ENCODE measurements at regions not wholly inside any gene's neighbourhood (a gene's known extent, or its start where the extent isn't known, plus 50 kb on each side); places are given as distances from the start of the nearest gene placed in this dataset.

DNA sequence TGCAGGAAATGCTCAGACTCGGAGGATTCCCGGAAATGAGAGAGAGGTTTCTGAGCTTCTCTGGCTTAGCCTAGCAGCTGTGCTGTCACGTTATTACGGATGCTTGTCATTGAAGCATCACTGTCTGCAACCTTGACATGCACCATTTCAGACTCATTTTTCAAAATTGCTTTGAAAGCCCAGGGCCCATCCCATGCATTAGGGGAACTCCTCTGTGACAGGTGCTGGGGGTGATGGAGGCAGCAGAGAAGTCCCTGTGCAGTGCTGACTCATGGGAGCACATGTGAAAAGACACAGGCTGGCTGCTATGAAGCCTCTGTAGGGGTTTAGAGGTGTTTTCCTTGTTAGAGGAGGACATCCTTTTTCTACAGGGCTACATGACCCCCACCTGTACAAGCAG, 214.0 kb upstream of the MPHOSPH6 start:
- no peaks in the 10 kb centered on the region for H3K79me1 ChIP-seq (ENCODE audit: low read depth in 1 of 2, low read length in 2 of 2)
- no peak overlapping the region for H3K18ac ChIP-seq (ENCODE audit: low read depth, low read length)
- no peaks in the 10 kb centered on the region for H3K27me3 ChIP-seq (ENCODE audit: control insufficient read depth, insufficient read depth, low read length)
- H3K14ac ChIP-seq (replicated peaks; ENCODE audit: low read depth, low read length), result no peak overlapping the region
- BruUV-seq (replicated peaks), result no TSS peak
- H3K56ac ChIP-seq (ENCODE audit: extremely low read depth, insufficient read depth, low read length), result no peak overlapping the region
- H2BK20ac ChIP-seq (ENCODE audit: low read depth, low read length), result no peak overlapping the region
- intact Hi-C loops (cut with micrococcal nuclease) (no loop called here), in situ Hi-C loops (cut with MboI; ENCODE audit: low sequenced_read_pairs) (no loop called here), dilution Hi-C loops (cut with HindIII; ENCODE audit: low sequenced_read_pairs, unreplicated experiment) (no loop called here)
- ChIA-PET POLR2A (ENCODE audit: unreplicated experiment) (no interaction called here), CTCF (no interaction called here)
- no peaks in the 10 kb centered on the region for H3K4me1 ChIP-seq (ENCODE audit: control insufficient read depth, insufficient read depth, low read length)
- H2BK120ac ChIP-seq (ENCODE audit: low read depth, low read length), result no peak overlapping the region
- H2BK15ac ChIP-seq (ENCODE audit: low read depth, low read length), result no peak overlapping the region
- no peak overlapping the region for H3K27ac ChIP-seq (ENCODE audit: insufficient read depth, low read length)
- no peak overlapping the region for H3K23ac ChIP-seq (ENCODE audit: low read depth, low read length)
- no peak overlapping the region for H3K9ac ChIP-seq (ENCODE audit: low read depth, low read length)
- no peak for TF ChIP-seq POLR2A (IDR thresholded peaks at IDR 0.05; ENCODE audit: low read depth, low read length)
- no peak for TF ChIP-seq RAD21 (IDR thresholded peaks at IDR 0.05; ENCODE audit: low read length)
- TF ChIP-seq BHLHE40 (IDR thresholded peaks at IDR 0.05; ENCODE audit: low read depth, low read length), result no peak
- no peak for TF ChIP-seq CEBPB (IDR thresholded peaks at IDR 0.05; ENCODE audit: low read depth, low read length)
- no peak for TF ChIP-seq FOS (IDR thresholded peaks at IDR 0.05; ENCODE audit: low read depth, low read length)
- TF ChIP-seq SMC3 (IDR thresholded peaks at IDR 0.05; ENCODE audit: low read depth, low read length), result no peak
- TF ChIP-seq, protein P1, sequence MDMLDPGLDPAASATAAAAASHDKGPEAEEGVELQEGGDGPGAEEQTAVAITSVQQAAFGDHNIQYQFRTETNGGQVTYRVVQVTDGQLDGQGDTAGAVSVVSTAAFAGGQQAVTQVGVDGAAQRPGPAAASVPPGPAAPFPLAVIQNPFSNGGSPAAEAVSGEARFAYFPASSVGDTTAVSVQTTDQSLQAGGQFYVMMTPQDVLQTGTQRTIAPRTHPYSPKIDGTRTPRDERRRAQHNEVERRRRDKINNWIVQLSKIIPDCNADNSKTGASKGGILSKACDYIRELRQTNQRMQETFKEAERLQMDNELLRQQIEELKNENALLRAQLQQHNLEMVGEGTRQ (IDR thresholded peaks at IDR 0.05; ENCODE audit: low read depth, low read length), result no peak
- TF ChIP-seq MAFK (IDR thresholded peaks at IDR 0.05; ENCODE audit: low read depth, low read length), result no peak
- TF ChIP-seq CHD1 (IDR thresholded peaks at IDR 0.05; ENCODE audit: low read depth, low read length), result no peak
- TF ChIP-seq MAZ (IDR thresholded peaks at IDR 0.05; ENCODE audit: borderline replicate concordance, low read depth, low read length), result no peak
- TF ChIP-seq, protein P2, sequence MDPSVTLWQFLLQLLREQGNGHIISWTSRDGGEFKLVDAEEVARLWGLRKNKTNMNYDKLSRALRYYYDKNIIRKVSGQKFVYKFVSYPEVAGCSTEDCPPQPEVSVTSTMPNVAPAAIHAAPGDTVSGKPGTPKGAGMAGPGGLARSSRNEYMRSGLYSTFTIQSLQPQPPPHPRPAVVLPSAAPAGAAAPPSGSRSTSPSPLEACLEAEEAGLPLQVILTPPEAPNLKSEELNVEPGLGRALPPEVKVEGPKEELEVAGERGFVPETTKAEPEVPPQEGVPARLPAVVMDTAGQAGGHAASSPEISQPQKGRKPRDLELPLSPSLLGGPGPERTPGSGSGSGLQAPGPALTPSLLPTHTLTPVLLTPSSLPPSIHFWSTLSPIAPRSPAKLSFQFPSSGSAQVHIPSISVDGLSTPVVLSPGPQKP (IDR thresholded peaks at IDR 0.05; ENCODE audit: borderline replicate concordance, low read depth, low read length), result no peak
- no peak for TF ChIP-seq NFE2L2 (IDR thresholded peaks at IDR 0.05; ENCODE audit: low read depth, low read length)
- TF ChIP-seq MXI1 (IDR thresholded peaks at IDR 0.05; ENCODE audit: borderline replicate concordance, low read depth, low read length), result no peak
- no peak for TF ChIP-seq RFX5 (IDR thresholded peaks at IDR 0.05; ENCODE audit: low read depth, low read length)
- no peak for TF ChIP-seq RCOR1 (IDR thresholded peaks at IDR 0.05; ENCODE audit: insufficient replicate concordance, low read length)
- TF ChIP-seq, protein P3, sequence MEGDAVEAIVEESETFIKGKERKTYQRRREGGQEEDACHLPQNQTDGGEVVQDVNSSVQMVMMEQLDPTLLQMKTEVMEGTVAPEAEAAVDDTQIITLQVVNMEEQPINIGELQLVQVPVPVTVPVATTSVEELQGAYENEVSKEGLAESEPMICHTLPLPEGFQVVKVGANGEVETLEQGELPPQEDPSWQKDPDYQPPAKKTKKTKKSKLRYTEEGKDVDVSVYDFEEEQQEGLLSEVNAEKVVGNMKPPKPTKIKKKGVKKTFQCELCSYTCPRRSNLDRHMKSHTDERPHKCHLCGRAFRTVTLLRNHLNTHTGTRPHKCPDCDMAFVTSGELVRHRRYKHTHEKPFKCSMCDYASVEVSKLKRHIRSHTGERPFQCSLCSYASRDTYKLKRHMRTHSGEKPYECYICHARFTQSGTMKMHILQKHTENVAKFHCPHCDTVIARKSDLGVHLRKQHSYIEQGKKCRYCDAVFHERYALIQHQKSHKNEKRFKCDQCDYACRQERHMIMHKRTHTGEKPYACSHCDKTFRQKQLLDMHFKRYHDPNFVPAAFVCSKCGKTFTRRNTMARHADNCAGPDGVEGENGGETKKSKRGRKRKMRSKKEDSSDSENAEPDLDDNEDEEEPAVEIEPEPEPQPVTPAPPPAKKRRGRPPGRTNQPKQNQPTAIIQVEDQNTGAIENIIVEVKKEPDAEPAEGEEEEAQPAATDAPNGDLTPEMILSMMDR (conservative IDR thresholded peaks at IDR 0.05; ENCODE audit: low read depth, low read length), result no peak
- 70% methylated on average over 2 of the region's 4 CpGs; no CpG with 5 or more reads in 1 of the 2 experiments for WGBS, 2 experiments (ENCODE audit: extremely low coverage in 2 of 2, insufficient read length in 1 of 2)
- H3K36me3 ChIP-seq (ENCODE audit: control insufficient read depth, insufficient read depth, low read length), result no peaks in the 10 kb centered on the region
- H3K9me1 ChIP-seq (ENCODE audit: insufficient read depth, low read length), result no peaks in the 10 kb centered on the region
- no peak overlapping the region for H3K4me2 ChIP-seq (ENCODE audit: low read depth, low read length)
- H2AFZ ChIP-seq (replicated peaks; ENCODE audit: low read length, poor library complexity), result peak overlapping the region; percentile 13
- no peak overlapping the region for H4K8ac ChIP-seq (ENCODE audit: low read depth in 2 of 2, low read length in 2 of 2)
- no peak overlapping the region for H2AK9ac ChIP-seq (replicated peaks; ENCODE audit: low read depth, low read length, poor library complexity)
- no peak overlapping the region for H2AK5ac ChIP-seq (ENCODE audit: low read depth, low read length)
- ATAC-seq (ENCODE audit: low read depth) (no peak), DNase-seq (no peak)
- H3K9me3 ChIP-seq (ENCODE audit: control insufficient read depth, insufficient read depth, low read length), result no peaks in the 10 kb centered on the region
- H4K20me1 ChIP-seq (ENCODE audit: insufficient read depth, low read length), result no peaks in the 10 kb centered on the region
- H2BK5ac ChIP-seq (ENCODE audit: low read depth, low read length, poor library complexity, severe bottlenecking), result no peak overlapping the region
- H3K4me3 ChIP-seq (ENCODE audit: insufficient read depth, low read depth, low read length), result no peak overlapping the region
- H3K4ac ChIP-seq (ENCODE audit: low read depth, low read length), result no peak overlapping the region
- H4K5ac ChIP-seq (ENCODE audit: low read depth, low read length), result no peak overlapping the region
- no peak overlapping the region for H4K91ac ChIP-seq (ENCODE audit: insufficient read depth, low read depth, low read length)
